ENCODE measurements at regions not wholly inside any gene's neighbourhood (a gene's known extent, or its start where the extent isn't known, plus 50 kb on each side); places are given as distances from the start of the nearest gene placed in this dataset.

GRCh38 chr11:23556163-23556750 lies 696.0 kb upstream of the CCDC179 start:
- no peak for TF ChIP-seq POLR2A (IDR thresholded peaks at IDR 0.05)
- no peak for TF ChIP-seq CTCF (IDR thresholded peaks at IDR 0.05)
